ENCODE measurements at regions not wholly inside any gene's neighbourhood (a gene's known extent, or its start where the extent isn't known, plus 50 kb on each side); places are given as distances from the start of the nearest gene placed in this dataset.

- TF ChIP-seq EGR1 (IDR thresholded peaks at IDR 0.05; ENCODE audit: low read depth): no peak
- 0 out of 2 replicates have a peak, but pooled peaks have one; percentile 1 for TF ChIP-seq RAD21 (IDR thresholded peaks at IDR 0.05; ENCODE audit: low read depth)
- peak; percentile 58; the same call in 1 of the 2 replicates for TF ChIP-seq JUND (IDR thresholded peaks at IDR 0.05)
- TF ChIP-seq SIN3A (IDR thresholded peaks at IDR 0.05; ENCODE audit: low read depth): no peak
- TF ChIP-seq ZFX (IDR thresholded peaks at IDR 0.05): no peak
- TF ChIP-seq ZNF274 (IDR thresholded peaks at IDR 0.05; ENCODE audit: low read depth, low read length): no peak
- TF ChIP-seq SP1 (IDR thresholded peaks at IDR 0.05; ENCODE audit: low read depth): no peak
- no peak for TF ChIP-seq REST (IDR thresholded peaks at IDR 0.05; ENCODE audit: low read depth)
- peak; percentile 15 for TF ChIP-seq TCF7L2 (IDR thresholded peaks at IDR 0.05; ENCODE audit: borderline replicate concordance, extremely low read depth, insufficient read depth, insufficient read length)
- no peak for TF ChIP-seq EZH2phosphoT487 (IDR thresholded peaks at IDR 0.05; ENCODE audit: borderline replicate concordance)
- TF ChIP-seq EZH2 (IDR thresholded peaks at IDR 0.05): no peak
- TF ChIP-seq FOSL1 (IDR thresholded peaks at IDR 0.05; ENCODE audit: low read depth): peak; percentile 57
- Histone ChIP-seq H3K9me3 (ENCODE audit: control insufficient read depth in 1 of 2, insufficient read depth in 1 of 2, low read depth in 1 of 2, low read length in 2 of 2) (no peaks in the 10 kb centered on the region), H3K4me2 (ENCODE audit: low read length) (peak overlapping the region; percentile 46), H3K4me1 (ENCODE audit: control insufficient read depth in 1 of 2, insufficient read depth in 2 of 2, low read length in 2 of 2) (peaks cover 16 to 20% of the 10 kb centered on the region in 2 experiments; a peak in 3 of 4 replicates), H3K79me2 (ENCODE audit: insufficient read depth, low read length) (no peaks in the 10 kb centered on the region), H3K9ac (ENCODE audit: low read length) (no peak overlapping the region), H3K27me3 (ENCODE audit: insufficient read depth, low read length) (no peaks in the 10 kb centered on the region), H3K4me3 (replicated peaks in 1 of 2; ENCODE audit: low read depth in 1 of 2, low read length in 2 of 2) (peak overlapping the region in 1 of 2 experiments; percentile 8; a peak in 1 of 4 replicates), H3K9me2 (ENCODE audit: insufficient read depth) (no peaks in the 10 kb centered on the region; the same call in 1 of the 2 replicates), H3K36me3 (ENCODE audit: control insufficient read depth in 1 of 2, insufficient read depth in 2 of 2, low read length in 2 of 2) (no peaks in the 10 kb centered on the region), H2AFZ (ENCODE audit: low read depth, low read length, poor library complexity, severe bottlenecking) (no peak overlapping the region), H3K27ac (ENCODE audit: low read depth, low read length) (no peak overlapping the region), H4K20me1 (ENCODE audit: insufficient read depth) (no peaks in the 10 kb centered on the region)
- ATAC-seq (peak; percentile 89), DNase-seq (ENCODE audit: low read depth, low spot score) (peak; percentile 61)
- ChIA-PET RAD21 (ENCODE audit: low non-redundant PET in 1 of 2, low total read pairs in 2 of 2, uncharacterized antibody in 2 of 2, unreplicated experiment in 2 of 2) (interaction anchor here in 1 of 2 experiments (1.1 kb wide), 1 partner anchor 34 kb away, joined by 3 read pairs; no protein-coding TSS in a partner anchor), POLR2A (no interaction called here), CTCF (interaction anchor here (1.3 kb wide), 1 partner anchor 491 kb away, joined by 4 read pairs; no protein-coding TSS in a partner anchor)
- intact Hi-C loops (cut with micrococcal nuclease): no loop called here
- no TSS peak for BruUV-seq (replicated peaks)
These were observed 201.2 kb upstream of the PRICKLE1 start for GRCh38 chr12:42790761-42791151.
